SK-MEL-5 (cell line): ENCODE measurements at regions not wholly inside any gene's neighbourhood (a gene's known extent, or its start where the extent isn't known, plus 50 kb on each side); places are given as distances from the start of the nearest gene placed in this dataset.

Experiments used
- DNase-seq: peaks from one replicate; pipeline ENCODE4 v3.0.0-alpha.2; 2016; ENCODE audit warnings: low read depth, low spot score
- in situ Hi-C: cut with HindIII; loops from 2 replicates; pipeline ENCODE4 v1.10.0; 2016; ENCODE audit warnings: low sequenced_read_pairs, high pct_unique_total_duplicates, low pct_unique_long_range_greater_than_20kb

DNA sequence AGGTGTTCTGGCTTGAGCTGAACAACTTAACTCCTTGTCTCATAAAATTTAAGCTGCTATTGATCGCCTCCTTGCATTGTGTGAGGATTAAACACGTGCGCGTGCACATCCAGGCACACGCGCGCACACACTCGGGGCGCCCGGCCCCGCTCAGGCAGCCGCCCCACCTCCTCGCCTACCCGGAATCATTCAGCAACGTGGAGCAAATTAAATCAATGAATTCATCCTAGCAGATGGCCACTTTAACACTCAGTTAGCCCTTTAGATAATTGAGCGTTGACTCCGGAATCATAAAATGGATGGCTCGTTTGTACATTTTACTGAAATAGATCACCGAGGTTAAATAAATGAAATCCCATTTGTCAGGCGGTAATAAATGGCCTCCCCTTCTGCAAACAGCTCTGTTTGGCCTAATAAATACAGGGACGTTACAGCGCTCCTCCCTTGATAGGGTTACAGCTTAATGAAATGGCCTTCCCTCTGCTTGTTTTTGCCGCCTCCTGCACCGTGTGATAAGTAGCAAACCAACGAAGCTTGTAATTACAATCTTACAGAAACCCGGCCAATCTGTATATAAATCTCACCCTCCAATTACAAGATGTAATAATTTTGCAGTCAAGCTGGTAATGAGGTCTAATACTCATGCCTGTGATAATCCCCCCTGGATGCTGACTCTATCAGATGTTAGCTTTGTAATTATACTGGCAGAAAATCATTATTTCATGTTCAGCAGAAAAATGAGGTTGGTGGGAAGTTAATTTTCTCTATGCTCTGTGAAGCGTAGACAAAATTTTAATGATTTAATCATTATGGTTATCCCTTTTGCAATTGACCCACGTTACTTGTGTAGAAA lies 229.7 kb upstream of the IRX4 start:
- in situ Hi-C loops, result no loop called here

DNA sequence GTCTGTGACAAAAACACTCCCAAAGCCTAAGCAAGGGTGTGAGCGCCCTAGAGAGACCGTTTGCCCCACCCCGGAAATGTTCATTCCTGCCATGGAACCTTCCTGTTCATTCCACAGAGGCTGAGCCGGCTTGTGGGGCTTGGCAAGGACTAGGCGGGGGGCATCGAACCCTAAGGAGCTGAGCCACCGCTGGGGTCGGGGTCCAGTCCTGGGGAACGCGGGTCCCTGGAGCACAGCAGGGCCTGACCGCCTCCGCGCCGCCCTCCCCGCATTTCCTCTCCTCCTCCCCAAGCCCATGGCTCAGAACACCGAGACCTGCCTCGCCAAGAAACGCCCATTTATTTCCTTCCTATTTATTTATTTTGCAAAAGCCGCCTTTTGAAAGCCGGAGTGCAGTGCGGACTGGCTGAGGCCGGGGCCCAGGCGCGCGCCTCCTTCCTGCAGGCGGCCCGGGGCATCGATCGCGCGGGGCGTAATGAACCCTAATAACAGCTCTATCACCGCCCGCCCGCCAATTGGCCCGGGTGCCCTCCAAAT lies 228.9 kb upstream of the IRX4 start:
- in situ Hi-C loops, result no loop called here
- DNase-seq, result no peak

More for the DNA sequence above, 229.7 kb upstream of the IRX4 start:
- DNase-seq, result no peak

DNA sequence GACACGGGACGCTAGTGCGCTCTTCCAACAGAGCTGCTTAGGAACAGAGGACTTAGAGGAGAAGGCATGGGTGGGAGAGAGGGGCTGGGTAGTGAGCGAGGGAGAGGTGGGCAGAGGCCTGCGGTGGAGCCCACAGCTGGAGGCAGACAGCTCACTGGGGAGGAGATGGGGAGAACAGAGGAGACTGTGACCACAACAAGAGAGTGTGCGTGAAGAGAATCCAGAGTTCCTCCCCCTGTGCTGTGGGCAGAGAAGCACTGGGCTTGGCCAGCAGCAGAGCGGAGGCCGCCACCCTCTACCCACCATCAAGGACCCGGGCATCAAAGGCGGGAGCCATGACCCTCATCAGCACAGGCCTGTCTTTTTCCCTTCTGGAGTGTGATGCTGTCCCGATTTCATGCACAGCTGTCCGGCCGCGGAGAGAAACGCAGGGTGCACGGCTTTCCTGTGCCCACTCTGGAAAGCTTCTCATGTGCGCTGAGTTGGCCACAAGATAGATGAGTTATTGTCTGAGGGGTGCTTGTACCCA lies 228.3 kb upstream of the IRX4 start:
- in situ Hi-C loops, result no loop called here
- DNase-seq, result no peak

DNA sequence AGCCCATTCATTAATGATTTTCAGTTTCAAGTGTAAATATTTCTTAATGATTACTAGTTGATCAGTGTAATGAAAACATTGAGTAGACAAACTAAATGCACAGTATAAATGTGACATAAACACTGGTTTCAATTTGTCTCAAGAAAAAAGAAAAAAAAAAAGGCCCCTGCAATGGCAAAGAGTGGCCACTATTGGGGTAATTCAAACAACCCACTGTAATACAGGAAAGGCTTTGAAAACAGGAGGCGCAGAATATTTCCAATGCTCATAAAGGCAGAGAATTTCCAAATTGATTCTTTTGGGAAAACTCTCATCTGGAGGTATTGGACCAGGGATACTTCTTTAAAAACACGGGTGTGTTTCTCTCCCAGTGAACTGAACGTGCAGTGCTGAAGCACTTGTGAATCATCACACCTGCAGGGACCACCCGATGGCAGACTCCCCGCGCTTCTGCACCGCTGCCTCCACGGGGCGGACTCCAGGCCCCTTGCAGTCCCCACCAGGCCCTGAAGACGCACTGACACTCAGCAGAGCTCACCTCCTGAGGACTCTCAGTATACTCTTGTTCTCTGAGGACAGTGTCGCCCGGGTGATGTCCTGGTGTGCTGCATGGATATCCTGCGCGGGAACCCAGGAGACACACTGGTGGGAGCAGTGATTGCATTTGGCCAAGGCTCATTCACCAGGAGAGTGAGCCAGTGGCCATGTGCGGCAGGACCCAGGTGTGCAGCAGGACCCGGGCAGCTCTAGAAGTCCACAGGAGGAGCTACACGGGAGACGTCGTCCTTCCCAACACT lies 227.6 kb upstream of the IRX4 start:
- no peak for DNase-seq
- in situ Hi-C loops, result no loop called here

DNA sequence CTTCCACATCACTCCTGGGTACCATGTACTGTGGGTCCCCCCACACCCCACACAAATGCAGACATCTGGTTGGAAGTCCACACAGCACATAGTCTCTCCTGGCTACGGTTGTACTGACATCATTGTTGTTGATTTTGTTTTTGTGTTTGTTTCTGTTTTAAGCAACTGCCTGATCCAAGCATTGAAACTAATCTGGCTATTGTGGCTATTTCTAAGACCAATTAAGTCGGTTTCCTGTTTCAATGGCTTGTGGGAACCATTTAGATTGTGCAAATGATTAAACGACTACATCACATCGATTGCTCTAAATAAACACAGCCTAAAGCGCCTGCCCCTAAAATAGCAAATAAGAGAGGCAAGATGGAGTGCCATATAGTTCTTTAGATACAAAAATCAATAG lies 226.8 kb upstream of the IRX4 start:
- DNase-seq, result no peak
- in situ Hi-C loops, result no loop called here

DNA sequence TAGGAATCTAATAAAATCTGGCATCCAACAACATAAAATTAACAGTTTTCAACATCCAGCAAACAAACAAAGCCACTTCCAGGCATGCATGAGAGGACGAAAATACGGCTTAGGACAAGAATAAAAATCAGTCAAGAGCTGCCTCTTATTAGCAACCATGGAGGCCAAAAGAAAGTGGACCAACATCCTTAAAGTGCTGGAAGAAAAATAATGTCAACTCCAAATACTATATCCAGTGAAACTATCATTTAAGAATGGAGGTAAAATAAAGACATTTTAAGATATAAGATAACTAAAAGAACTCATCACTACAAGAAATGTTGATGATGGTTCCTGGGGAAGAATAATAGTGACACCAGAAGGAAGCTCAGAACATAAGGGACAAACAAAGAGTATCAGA lies 224.0 kb upstream of the IRX4 start:
- DNase-seq, result no peak
- in situ Hi-C loops, result no loop called here

DNA sequence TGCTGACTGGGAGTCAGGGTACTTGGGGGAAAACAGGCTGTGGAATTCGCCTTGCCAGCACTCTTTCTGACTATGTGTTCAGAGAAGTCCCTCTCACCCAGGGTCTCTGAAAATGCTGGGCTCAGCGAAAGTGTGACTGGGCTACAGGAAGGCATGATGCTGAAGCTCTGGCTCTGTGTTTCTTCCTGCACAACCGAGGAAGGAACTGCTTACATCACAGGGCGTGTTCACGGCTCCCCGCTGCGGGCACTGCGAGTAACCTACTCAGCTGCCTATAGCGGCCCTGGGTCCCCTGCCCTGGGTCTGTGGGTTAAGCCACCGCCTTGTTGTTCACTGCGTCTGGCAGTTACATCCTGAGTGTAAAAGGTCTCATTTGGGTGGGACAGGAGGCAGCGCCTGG lies 222.4 kb upstream of the IRX4 start:
- no peak for DNase-seq
- in situ Hi-C loops, result no loop called here

DNA sequence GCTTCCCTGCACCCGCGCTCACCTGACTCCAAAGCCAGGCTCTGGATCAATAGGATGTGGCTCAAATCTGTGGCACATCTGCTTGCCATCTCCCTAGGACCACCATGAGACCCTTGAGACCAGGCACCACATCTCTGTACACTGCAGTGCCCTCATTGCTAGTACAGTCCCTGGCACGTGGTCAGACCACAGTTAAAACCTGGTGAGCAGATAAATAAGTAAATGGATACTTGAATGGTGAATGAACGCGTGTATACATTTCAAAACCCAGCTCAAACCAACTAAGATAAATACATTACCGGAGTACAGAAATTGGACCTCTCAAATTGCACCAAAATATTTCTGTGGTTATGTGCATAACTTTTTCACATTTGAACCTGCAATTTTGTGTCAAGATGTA lies 221.2 kb upstream of the IRX4 start:
- DNase-seq, result no peak
- in situ Hi-C loops, result no loop called here

DNA sequence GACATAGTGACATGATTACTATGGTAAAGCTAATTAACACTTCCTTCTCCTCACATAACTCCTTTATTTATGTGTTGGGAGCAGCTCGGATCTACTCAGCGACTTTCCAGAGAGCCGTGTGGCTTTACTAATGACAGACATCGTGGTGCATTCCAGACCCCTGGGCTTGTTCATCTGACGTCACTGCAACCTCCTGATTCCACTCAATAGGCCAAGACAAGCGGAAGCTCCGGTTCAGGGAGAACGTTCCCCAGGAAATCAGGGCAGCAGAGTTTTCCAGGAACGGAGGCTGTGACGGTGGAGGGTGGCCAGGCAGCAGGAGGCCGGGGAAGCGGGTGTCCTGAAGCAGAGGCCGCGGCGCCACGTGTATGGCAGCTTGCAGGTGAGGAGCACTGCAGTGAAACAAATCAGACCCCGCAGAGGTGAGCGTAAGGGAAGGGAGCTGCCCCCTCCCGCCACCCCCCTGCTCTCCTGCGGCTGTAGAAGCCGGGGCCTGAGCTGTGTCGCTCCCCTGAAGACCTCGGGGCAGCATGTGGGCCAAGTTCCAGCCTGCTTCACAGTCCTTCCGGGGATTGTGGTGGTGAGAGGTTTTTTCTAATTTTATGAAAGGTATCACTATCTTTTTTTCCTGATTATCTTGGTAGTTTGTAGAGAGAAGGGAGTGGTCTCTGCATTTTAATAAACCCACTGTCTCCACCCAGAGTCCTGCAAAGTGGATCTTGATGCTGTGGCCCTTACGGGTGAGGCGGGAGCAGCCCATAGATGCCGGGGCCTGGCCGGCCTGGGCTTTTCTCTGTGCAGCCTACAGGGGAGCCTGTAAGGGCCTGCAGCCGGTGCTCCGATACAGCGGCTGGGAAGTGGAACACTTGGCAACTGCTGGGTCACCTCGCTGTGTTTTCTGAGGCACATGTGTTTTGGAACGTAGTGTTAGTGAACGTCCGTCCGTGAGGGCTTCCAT lies 220.4 kb upstream of the IRX4 start:
- in situ Hi-C loops, result no loop called here
- DNase-seq, result peak; percentile 47

DNA sequence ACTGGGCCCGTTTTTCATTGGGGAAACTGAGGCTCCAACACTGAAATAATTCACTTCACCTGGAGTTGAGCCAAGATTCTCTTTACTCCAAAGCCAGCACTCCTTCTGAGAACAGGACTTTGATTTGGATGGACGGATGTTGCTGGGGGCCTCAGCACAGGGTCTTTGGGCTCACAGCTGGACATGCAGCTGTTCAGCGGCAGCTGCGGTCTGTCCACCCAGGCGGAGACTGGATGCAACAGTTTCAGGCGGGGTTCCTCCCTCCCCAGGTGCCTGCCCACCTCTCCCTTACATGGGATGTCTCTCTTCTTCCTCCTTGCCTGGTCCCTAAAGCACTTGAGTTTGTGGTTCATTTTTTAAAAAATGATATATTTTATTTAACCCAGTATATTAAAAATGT lies 219.0 kb upstream of the IRX4 start:
- no peak for DNase-seq
- in situ Hi-C loops, result no loop called here

DNA sequence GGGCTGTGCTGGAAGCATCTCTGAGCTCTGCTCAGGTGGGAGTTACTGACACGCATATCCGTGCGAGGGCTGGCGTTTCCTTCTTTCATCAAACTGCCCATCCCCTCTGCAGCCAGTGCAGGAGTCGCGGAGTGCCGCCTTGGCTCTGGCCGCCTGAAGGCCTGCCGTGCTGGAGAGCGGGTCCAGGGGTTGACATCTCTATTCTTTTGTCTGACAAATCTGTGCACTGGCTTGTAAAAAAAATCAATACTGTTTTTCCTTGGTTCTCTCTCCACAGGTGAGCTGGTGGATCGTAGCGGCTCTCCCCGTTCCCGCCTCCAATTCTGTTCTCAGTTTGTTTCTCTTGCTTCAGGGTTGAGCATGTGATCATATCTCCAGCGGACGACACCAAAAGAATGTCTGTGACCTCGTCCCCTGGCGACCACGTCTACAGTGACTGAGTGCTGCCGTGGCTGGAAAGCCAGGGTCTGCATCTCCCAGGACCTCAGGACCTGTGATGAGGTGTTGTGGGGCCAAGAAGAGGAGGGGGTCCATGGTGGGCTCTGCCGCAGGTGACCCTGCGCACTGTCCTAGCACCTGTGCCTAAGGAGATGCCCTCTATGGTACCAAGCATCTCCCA lies 214.3 kb upstream of the IRX4 start:
- in situ Hi-C loops, result no loop called here
- no peak for DNase-seq

DNA sequence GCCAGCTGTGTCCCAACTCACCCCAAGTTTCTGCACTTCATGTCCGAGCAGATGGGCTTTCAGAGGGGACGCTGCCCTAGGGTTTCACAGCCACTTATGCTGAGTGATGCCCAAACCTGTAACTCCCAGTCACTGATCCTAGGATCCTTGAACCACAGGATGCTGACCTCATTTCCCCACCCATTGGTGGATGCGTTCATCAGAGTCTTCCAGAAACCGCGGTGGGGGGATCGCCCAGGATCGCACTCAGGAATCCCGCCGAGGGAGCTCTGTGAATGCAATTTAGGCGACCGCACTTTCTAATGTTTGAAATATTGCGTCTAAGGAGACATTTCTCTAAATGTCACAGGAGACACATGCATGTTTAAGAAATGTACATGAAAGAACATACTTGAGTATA lies 212.3 kb upstream of the IRX4 start:
- no peak for DNase-seq
- in situ Hi-C loops, result no loop called here

DNA sequence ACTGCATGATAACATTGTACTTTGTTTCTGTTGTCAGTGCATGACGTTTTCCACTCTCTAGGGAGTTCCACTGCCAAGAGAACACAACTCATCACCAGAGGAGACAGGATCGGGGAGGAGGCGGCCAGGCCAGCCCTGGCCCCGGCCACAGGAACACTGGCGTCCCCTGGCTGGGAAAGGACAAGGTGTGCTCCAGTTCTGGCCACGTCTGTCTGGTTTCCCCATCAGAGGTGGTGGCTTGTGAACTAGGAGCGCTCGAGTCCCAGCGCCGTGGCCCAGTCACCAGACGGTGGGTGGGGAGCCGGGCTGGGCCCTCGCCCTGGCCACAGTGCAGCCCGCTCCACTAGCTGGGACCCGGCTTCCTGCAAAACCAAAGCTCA lies 211.9 kb upstream of the IRX4 start:
- in situ Hi-C loops, result no loop called here
- no peak for DNase-seq

DNA sequence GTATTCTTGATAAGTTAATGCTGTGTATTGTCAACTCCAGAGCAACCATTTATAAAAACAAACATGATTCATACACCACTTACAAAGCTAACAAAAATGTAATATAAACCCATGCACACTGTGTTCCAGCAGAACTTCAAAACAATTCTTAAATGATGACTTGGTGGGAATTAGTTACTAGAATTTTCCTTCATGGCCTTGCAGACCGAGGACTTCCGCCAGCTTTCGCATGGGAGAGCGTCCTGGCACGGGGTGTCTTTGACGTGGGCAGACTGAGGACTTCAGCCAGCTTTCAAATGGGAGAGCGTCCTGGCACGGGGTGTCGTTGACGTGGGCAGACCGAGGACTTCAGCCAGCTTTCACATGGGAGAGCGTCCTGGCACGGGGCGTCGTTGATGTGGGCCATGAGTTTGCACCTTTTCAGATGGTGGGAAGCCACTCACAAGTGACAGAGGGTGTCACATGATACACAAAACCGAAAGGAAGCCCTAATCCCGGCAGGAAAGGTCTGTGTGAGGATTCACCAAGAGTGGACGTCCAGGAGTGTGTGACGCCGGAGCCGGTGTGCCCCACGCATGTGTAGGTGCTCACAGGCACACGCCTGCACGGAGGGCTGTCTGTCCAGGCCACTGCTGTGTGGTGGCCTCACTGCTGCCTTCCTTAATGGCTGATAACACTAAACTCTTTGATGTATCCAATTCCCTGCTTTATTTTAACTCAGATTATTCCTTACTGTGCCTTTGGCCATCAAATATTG lies 211.3 kb upstream of the IRX4 start:
- in situ Hi-C loops, result no loop called here
- peak; percentile 11 for DNase-seq

DNA sequence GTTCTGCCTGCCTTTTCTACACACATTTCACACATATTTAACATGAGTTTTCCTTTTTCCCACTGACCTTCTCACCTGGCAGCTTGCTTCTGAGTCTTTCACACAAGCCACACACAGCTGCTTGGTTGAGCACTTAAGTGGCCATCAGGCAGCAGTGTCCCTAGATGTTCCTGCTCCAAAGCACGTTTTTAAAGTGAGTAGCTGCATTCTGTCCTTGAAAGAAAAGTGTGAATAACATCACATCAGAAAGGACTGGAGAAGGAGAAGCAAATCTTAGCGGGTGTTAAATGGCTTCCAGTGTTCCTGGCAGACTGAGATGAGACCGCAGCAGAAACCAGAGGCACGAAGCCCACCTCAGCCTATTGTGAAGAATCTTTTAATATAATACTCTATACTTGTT lies 209.2 kb upstream of the IRX4 start:
- DNase-seq, result no peak
- in situ Hi-C loops, result no loop called here

DNA sequence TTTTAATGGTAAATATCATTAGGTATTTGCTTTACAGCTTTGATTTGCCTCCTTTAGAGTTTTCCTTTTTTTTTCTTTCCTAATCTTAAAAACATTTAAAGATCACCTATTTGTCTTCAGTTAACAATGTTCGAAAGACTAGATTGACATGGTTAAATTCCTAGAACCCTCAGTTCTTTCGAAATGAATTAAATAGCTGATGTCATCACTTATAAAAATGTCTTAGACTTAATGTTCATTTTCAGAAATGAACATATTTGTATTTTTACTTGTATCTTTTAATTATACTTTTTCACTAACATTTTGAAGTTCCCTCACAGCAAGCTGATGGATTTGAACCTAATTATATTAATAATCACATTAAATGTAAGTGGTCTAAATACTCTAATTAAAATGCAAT lies 205.3 kb upstream of the IRX4 start:
- in situ Hi-C loops, result no loop called here
- DNase-seq, result no peak

DNA sequence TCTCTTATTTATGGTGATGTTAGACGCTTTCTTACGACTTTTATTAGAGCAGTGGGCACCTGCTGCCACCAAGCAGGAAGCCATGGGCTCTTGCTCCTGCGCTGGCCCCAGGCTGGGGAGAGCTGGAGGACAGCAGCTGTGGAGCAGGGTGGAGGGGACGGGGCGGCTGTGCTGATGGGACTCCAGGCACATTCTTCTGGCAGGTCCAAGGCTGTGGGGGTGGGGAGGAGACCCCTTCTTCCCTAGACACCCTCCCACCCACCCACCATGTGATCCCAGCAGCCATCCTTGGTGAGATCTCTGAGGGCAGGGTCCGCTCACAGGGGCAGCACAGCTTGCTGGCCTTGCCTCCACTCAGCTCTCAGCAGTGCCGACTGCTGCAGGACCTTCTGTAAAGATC lies 192.6 kb upstream of the IRX4 start:
- in situ Hi-C loops, result no loop called here
- DNase-seq, result no peak
